Hematopoietic multipotent progenitor cell treated with erythropoietin and hydrocortisone succinate and interleukin-3 and kit ligand, for 4 days (in vitro differentiated cells): ENCODE measurements at regions not wholly inside any gene's neighbourhood (a gene's known extent, or its start where the extent isn't known, plus 50 kb on each side); places are given as distances from the start of the nearest gene placed in this dataset.
"Not testable (repeated sequence)": the region's sequence is repeated elsewhere in the genome, so short reads cannot be mapped to it uniquely, and the experiment has no call there.

Experiments
- DNase-seq: peaks from one replicate; pipeline ENCODE4 v3.0.0-alpha.2; 2015

GRCh38 chr7:83716923-83717322 lies 68.0 kb upstream of the SEMA3E start:
- DNase-seq = not testable (repeated sequence)

- DNase-seq = no peak
These were observed 59.6 kb upstream of the SEMA3E start for GRCh38 chr7:83708531-83708930.

GRCh38 chr7:83704564-83704963 lies 55.6 kb upstream of the SEMA3E start:
- no peak for DNase-seq

GRCh38 chr7:83702446-83702845 lies 53.5 kb upstream of the SEMA3E start:
- no peak for DNase-seq

GRCh38 chr7:83701736-83702135 lies 52.8 kb upstream of the SEMA3E start:
- DNase-seq = no peak
